Transverse colon (tissue), 3 donors: ENCODE measurements at regions not wholly inside any gene's neighbourhood (a gene's known extent, or its start where the extent isn't known, plus 50 kb on each side); places are given as distances from the start of the nearest gene placed in this dataset.

Source experiments
- EP300 ChIP-seq: sonication (generic); formaldehyde crosslinking; IDR thresholded peaks from one replicate; pipeline ENCODE4 v1.6.1; 2017; ENCODE audit warnings: antibody characterized with exemption, low read depth
- POLR2A ChIP-seq: fragments of 450-650 bp; IDR thresholded peaks from one replicate; pipeline ENCODE4 v1.6.1; 2016; ENCODE audit warnings: antibody characterized with exemption, mild to moderate bottlenecking, moderate library complexity
- TF ChIP-seq, protein P1 (sequence below), 5 experiments: fragments of 200-600 bp in 3 of 5; fragments of 450-650 bp in 2 of 5; sonication (generic) in 3 of 5; IDR thresholded peaks; 1 replicate in 2 of 5; 2 replicates in 3 of 5; pipeline ENCODE4 v1.5.1; 2016 to 2017; ENCODE audit warnings: antibody characterized with exemption in 5 of 5, inconsistent platforms in 3 of 5, mild to moderate bottlenecking in 2 of 5, moderate library complexity in 1 of 5

DNA sequence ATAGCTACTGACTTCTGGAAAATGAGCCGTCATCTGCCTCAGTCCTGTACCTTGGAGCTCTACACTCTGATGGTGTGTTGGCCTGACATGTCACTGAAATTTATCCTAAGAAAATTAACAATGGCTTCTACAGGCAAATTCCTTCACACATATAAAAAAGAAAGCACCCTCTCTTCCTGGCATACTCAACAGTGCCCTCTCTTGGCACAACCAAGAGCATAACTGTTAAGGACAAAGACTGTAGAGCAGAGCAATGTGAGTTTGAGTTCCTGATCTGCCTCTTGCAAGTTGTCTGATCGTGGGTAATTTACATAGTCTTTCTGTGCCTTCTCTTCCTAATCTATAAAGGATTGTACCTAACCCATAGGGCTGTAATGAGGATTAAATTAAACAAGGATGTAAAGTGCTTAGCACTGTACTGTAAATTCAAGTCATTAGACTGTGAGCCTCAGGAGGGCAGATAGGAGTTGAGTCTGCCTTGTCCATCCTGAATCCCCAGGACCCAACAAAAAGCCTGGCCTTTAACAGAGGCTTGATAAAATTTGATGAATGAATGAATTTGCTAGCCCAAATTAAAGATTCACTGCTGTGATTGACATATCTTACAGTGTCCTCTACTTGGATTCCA is 83.5 kb downstream of the SYF2 start:
- TF ChIP-seq, protein P1, sequence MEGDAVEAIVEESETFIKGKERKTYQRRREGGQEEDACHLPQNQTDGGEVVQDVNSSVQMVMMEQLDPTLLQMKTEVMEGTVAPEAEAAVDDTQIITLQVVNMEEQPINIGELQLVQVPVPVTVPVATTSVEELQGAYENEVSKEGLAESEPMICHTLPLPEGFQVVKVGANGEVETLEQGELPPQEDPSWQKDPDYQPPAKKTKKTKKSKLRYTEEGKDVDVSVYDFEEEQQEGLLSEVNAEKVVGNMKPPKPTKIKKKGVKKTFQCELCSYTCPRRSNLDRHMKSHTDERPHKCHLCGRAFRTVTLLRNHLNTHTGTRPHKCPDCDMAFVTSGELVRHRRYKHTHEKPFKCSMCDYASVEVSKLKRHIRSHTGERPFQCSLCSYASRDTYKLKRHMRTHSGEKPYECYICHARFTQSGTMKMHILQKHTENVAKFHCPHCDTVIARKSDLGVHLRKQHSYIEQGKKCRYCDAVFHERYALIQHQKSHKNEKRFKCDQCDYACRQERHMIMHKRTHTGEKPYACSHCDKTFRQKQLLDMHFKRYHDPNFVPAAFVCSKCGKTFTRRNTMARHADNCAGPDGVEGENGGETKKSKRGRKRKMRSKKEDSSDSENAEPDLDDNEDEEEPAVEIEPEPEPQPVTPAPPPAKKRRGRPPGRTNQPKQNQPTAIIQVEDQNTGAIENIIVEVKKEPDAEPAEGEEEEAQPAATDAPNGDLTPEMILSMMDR (IDR thresholded peaks at IDR 0.05) = peak; percentile 19 to 41 (median 38)
- TF ChIP-seq POLR2A = no peak
- no peak for TF ChIP-seq EP300
